GM18907 (cell line): ENCODE measurements at regions not wholly inside any gene's neighbourhood (a gene's known extent, or its start where the extent isn't known, plus 50 kb on each side); places are given as distances from the start of the nearest gene placed in this dataset.

Experiments used
- ATAC-seq: cut with Tn5 transposase; IDR thresholded peaks from one replicate; pipeline ENCODE4 v1.9.1; 2021; ENCODE audit warnings: mild to moderate bottlenecking, moderate library complexity; ENCODE audit not compliant: unreplicated experiment

GRCh38 chr4:45985038-45985437, 138.8 kb downstream of the GABRG1 start:
- ATAC-seq, result no peak

- ATAC-seq, result no peak
Measured at GRCh38 chr4:45971108-45971507, 152.7 kb downstream of the GABRG1 start.

- ATAC-seq, result no peak
Measured at GRCh38 chr4:45957353-45957752, 166.5 kb downstream of the GABRG1 start.

- ATAC-seq, result no peak
Measured at GRCh38 chr4:45954276-45954675, 169.6 kb downstream of the GABRG1 start.

GRCh38 chr4:45951153-45951552, 172.7 kb downstream of the GABRG1 start:
- ATAC-seq, result no peak

- no peak for ATAC-seq
Measured at GRCh38 chr4:45946699-45947098, 177.2 kb downstream of the GABRG1 start.

- ATAC-seq, result no peak
Measured at GRCh38 chr4:45944000-45944399, 179.9 kb downstream of the GABRG1 start.

GRCh38 chr4:45939056-45939455, 184.8 kb downstream of the GABRG1 start:
- ATAC-seq, result no peak

GRCh38 chr4:45931154-45931553, 192.7 kb downstream of the GABRG1 start:
- no peak for ATAC-seq

GRCh38 chr4:45927641-45928040, 196.2 kb downstream of the GABRG1 start:
- ATAC-seq, result no peak

- no peak for ATAC-seq
Measured at GRCh38 chr4:45925809-45926208, 198.0 kb downstream of the GABRG1 start.

- ATAC-seq, result no peak
Measured at GRCh38 chr4:45920861-45921260, 203.0 kb downstream of the GABRG1 start.

GRCh38 chr4:45910511-45910910, 213.3 kb downstream of the GABRG1 start:
- ATAC-seq, result no peak

GRCh38 chr4:45897946-45898585, 225.8 kb downstream of the GABRG1 start:
- no peak for ATAC-seq

- ATAC-seq, result no peak
Measured at GRCh38 chr4:45883421-45883820, 240.4 kb downstream of the GABRG1 start.

- no peak for ATAC-seq
Measured at GRCh38 chr4:45876235-45876890, 247.5 kb downstream of the GABRG1 start.

- no peak for ATAC-seq
Measured at GRCh38 chr4:45869184-45869583, 254.7 kb downstream of the GABRG1 start.

GRCh38 chr4:45865781-45866180, 258.1 kb downstream of the GABRG1 start:
- no peak for ATAC-seq

GRCh38 chr4:45855857-45856256, 268.0 kb downstream of the GABRG1 start:
- ATAC-seq, result no peak

- no peak for ATAC-seq
Measured at GRCh38 chr4:45846016-45846415, 277.8 kb downstream of the GABRG1 start.

GRCh38 chr4:45841791-45842190, 282.1 kb downstream of the GABRG1 start:
- ATAC-seq, result no peak

GRCh38 chr4:45831692-45832091, 292.2 kb downstream of the GABRG1 start:
- ATAC-seq, result no peak

- ATAC-seq, result no peak
Measured at GRCh38 chr4:45803994-45804393, 319.9 kb downstream of the GABRG1 start.
